Stimulated activated naive CD8-positive, alpha-beta T cell treated with anti-CD3 and anti-CD28 coated beads, Interleukin-15, amount 100 ng/mL, for 72 hours (primary cell): ENCODE measurements at regions not wholly inside any gene's neighbourhood (a gene's known extent, or its start where the extent isn't known, plus 50 kb on each side); places are given as distances from the start of the nearest gene placed in this dataset.
"Not testable (repeated sequence)": the region's sequence is repeated elsewhere in the genome, so short reads cannot be mapped to it uniquely, and the experiment has no call there.

Experiments
- ATAC-seq: fragments of 150-1000 bp; cut with Tn5 transposase; 2 replicates; pipeline ENCODE4 v1.10.0; 2021; ENCODE audit warnings: mild to moderate bottlenecking, moderate library complexity
- DNase-seq, 2 donors: peaks; one replicate each; pipeline ENCODE4 v3.0.0; 2021 to 2022
- H3K27ac Mint-ChIP-seq, 2 donors: one replicate each; pipeline ENCODE4 v1.8.0; 2022; ENCODE audit warnings: mild to moderate bottlenecking in 2 of 2, mixed read lengths in 2 of 2, moderate library complexity in 2 of 2
- H3K27me3 Mint-ChIP-seq: one replicate; pipeline ENCODE4 v1.8.0; 2022; ENCODE audit warnings: mixed read lengths
- H3K4me1 Mint-ChIP-seq: one replicate; pipeline ENCODE4 v1.8.0; 2022; ENCODE audit warnings: mild to moderate bottlenecking, mixed read lengths
- H3K4me3 Mint-ChIP-seq, 2 donors: one replicate each; pipeline ENCODE4 v1.8.0; 2022; ENCODE audit warnings: mild to moderate bottlenecking in 2 of 2, mixed read lengths in 2 of 2, moderate library complexity in 1 of 2
- H3K9me3 Mint-ChIP-seq, 2 donors: one replicate each; pipeline ENCODE4 v1.8.0; 2022; ENCODE audit warnings: mixed read lengths in 2 of 2

- Mint-ChIP-seq H3K4me3 (no peak overlapping the region), H3K27me3 (no peaks in the 10 kb centered on the region), H3K27ac (no peak overlapping the region), H3K9me3 (peaks cover 53 to 67% of the 10 kb centered on the region in 2 donors), H3K4me1 (no peaks in the 10 kb centered on the region)
- ATAC-seq, result no peak
- no peak for DNase-seq
These were observed 3911.2 kb upstream of the OR11H1 start for GRCh38 chr22:11616811-11617210.

- H3K27ac Mint-ChIP-seq, H3K27me3 Mint-ChIP-seq, DNase-seq, ATAC-seq, H3K4me3 Mint-ChIP-seq, H3K4me1 Mint-ChIP-seq: not testable (repeated sequence)
- H3K9me3 Mint-ChIP-seq, result peaks cover 43 to 52% of the 10 kb centered on the region in 2 donors
These were observed 3909.7 kb upstream of the OR11H1 start for GRCh38 chr22:11618322-11618662.

- not testable (repeated sequence) for DNase-seq, ATAC-seq, H3K27ac Mint-ChIP-seq, H3K4me1 Mint-ChIP-seq, H3K27me3 Mint-ChIP-seq, H3K4me3 Mint-ChIP-seq
- H3K9me3 Mint-ChIP-seq, result peaks cover 43 to 51% of the 10 kb centered on the region in 2 donors
These were observed 3909.3 kb upstream of the OR11H1 start for GRCh38 chr22:11618688-11619087.

- not testable (repeated sequence) for H3K27ac Mint-ChIP-seq, DNase-seq, H3K27me3 Mint-ChIP-seq, H3K4me3 Mint-ChIP-seq, H3K4me1 Mint-ChIP-seq, ATAC-seq
- H3K9me3 Mint-ChIP-seq, result peaks cover 43 to 49% of the 10 kb centered on the region in 2 donors
These were observed 3906.8 kb upstream of the OR11H1 start for GRCh38 chr22:11620921-11621762.

- ATAC-seq, H3K27me3 Mint-ChIP-seq, DNase-seq, H3K27ac Mint-ChIP-seq, H3K4me3 Mint-ChIP-seq, H3K4me1 Mint-ChIP-seq: not testable (repeated sequence)
- H3K9me3 Mint-ChIP-seq, result peaks cover 34 to 46% of the 10 kb centered on the region in 2 donors
These were observed 3905.2 kb upstream of the OR11H1 start for GRCh38 chr22:11622774-11623173.

- not testable (repeated sequence) for H3K27me3 Mint-ChIP-seq, H3K4me3 Mint-ChIP-seq, H3K27ac Mint-ChIP-seq, H3K4me1 Mint-ChIP-seq, DNase-seq, ATAC-seq
- peaks cover 29 to 36% of the 10 kb centered on the region in 2 donors for H3K9me3 Mint-ChIP-seq
These were observed 3902.1 kb upstream of the OR11H1 start for GRCh38 chr22:11625711-11626421.

GRCh38 chr22:11626422-11626773, 3901.6 kb upstream of the OR11H1 start:
- Mint-ChIP-seq H3K9me3 (peaks cover 30 to 36% of the 10 kb centered on the region in 2 donors), H3K4me1 (no peaks in the 10 kb centered on the region), H3K27me3 (no peaks in the 10 kb centered on the region), H3K27ac (no peak overlapping the region), H3K4me3 (no peak overlapping the region)
- DNase-seq (no peak), ATAC-seq (no peak)

- not testable (repeated sequence) for ATAC-seq, H3K4me1 Mint-ChIP-seq, H3K27ac Mint-ChIP-seq, DNase-seq, H3K27me3 Mint-ChIP-seq, H3K4me3 Mint-ChIP-seq
- peaks cover 30 to 36% of the 10 kb centered on the region in 2 donors for H3K9me3 Mint-ChIP-seq
These were observed 3901.0 kb upstream of the OR11H1 start for GRCh38 chr22:11627036-11627435.

- Mint-ChIP-seq H3K4me3 (no peak overlapping the region), H3K27me3 (no peaks in the 10 kb centered on the region), H3K4me1 (no peaks in the 10 kb centered on the region), H3K9me3 (peaks cover 30 to 36% of the 10 kb centered on the region in 2 donors), H3K27ac (no peak overlapping the region)
- ATAC-seq (peak; percentile 42), DNase-seq (no peak)
These were observed 3900.6 kb upstream of the OR11H1 start for GRCh38 chr22:11627436-11627797.

- no peak overlapping the region for H3K4me3 Mint-ChIP-seq
- peaks cover 30 to 36% of the 10 kb centered on the region in 2 donors for H3K9me3 Mint-ChIP-seq
- no peak overlapping the region for H3K27ac Mint-ChIP-seq
- DNase-seq (no peak), ATAC-seq (peak; percentile 37)
- H3K4me1 Mint-ChIP-seq, result no peaks in the 10 kb centered on the region
- no peaks in the 10 kb centered on the region for H3K27me3 Mint-ChIP-seq
These were observed 3900.0 kb upstream of the OR11H1 start for GRCh38 chr22:11627798-11628650.

- ATAC-seq, result peak; percentile 83
- no peaks in the 10 kb centered on the region for H3K27me3 Mint-ChIP-seq
- no peak for DNase-seq
- no peak overlapping the region for H3K27ac Mint-ChIP-seq
- H3K9me3 Mint-ChIP-seq, result peaks cover 30 to 36% of the 10 kb centered on the region in 2 donors
- no peak overlapping the region for H3K4me3 Mint-ChIP-seq
- H3K4me1 Mint-ChIP-seq, result no peaks in the 10 kb centered on the region
These were observed 3899.1 kb upstream of the OR11H1 start for GRCh38 chr22:11628651-11629511.

- Mint-ChIP-seq H3K4me1 (no peaks in the 10 kb centered on the region), H3K9me3 (peaks cover 22 to 30% of the 10 kb centered on the region in 2 donors), H3K4me3 (no peak overlapping the region), H3K27ac (peak overlapping the region in 1 of 2 donors; percentile 42), H3K27me3 (no peaks in the 10 kb centered on the region)
- ATAC-seq, result no peak
- DNase-seq, result no peak
These were observed 3898.2 kb upstream of the OR11H1 start for GRCh38 chr22:11629661-11630385.

GRCh38 chr22:11630386-11631084, 3897.5 kb upstream of the OR11H1 start:
- DNase-seq, H3K4me1 Mint-ChIP-seq, H3K4me3 Mint-ChIP-seq, H3K27me3 Mint-ChIP-seq, H3K27ac Mint-ChIP-seq, ATAC-seq: not testable (repeated sequence)
- peaks cover 22 to 28% of the 10 kb centered on the region in 2 donors for H3K9me3 Mint-ChIP-seq
